ENCODE measurements at regions not wholly inside any gene's neighbourhood (a gene's known extent, or its start where the extent isn't known, plus 50 kb on each side); places are given as distances from the start of the nearest gene placed in this dataset.

- TF ChIP-seq TCF12 (IDR thresholded peaks at IDR 0.05; ENCODE audit: low read depth, low read length), result no peak
- no peak for TF ChIP-seq ZNF274 (IDR thresholded peaks at IDR 0.05; ENCODE audit: borderline replicate concordance, extremely low read depth, low read length)
- no peak for TF ChIP-seq EGR1 (IDR thresholded peaks at IDR 0.05; ENCODE audit: borderline replicate concordance, low read depth, low read length)
- no peak for TF ChIP-seq BRCA1 (IDR thresholded peaks at IDR 0.05; ENCODE audit: low read depth, low read length)
- no peak for TF ChIP-seq FOSL1 (IDR thresholded peaks at IDR 0.05; ENCODE audit: insufficient read depth, low read depth, low read length)
- no peak for TF ChIP-seq CTCF (IDR thresholded peaks at IDR 0.05; ENCODE audit: control extremely low read depth in 1 of 3, insufficient read depth in 1 of 3, low read depth in 1 of 3, low read length in 3 of 3)
- TF ChIP-seq SUZ12 (IDR thresholded peaks at IDR 0.05; ENCODE audit: low read length), result no peak
- no peak for TF ChIP-seq POU5F1 (IDR thresholded peaks at IDR 0.05; ENCODE audit: low read depth, low read length)
- no peak for TF ChIP-seq GTF2F1 (IDR thresholded peaks at IDR 0.05; ENCODE audit: borderline replicate concordance, low read depth, low read length)
- TF ChIP-seq CHD2 (IDR thresholded peaks at IDR 0.05; ENCODE audit: low read length), result no peak
- TF ChIP-seq KDM1A (IDR thresholded peaks at IDR 0.05; ENCODE audit: borderline replicate concordance, low read length), result no peak
- TF ChIP-seq TBP (IDR thresholded peaks at IDR 0.05; ENCODE audit: low read depth, low read length), result no peak
- TF ChIP-seq SIN3A (conservative IDR thresholded peaks at IDR 0.05 in 1 of 2, IDR thresholded peaks at IDR 0.05 in 1 of 2; ENCODE audit: low read depth in 1 of 2, low read length in 2 of 2), result no peak
Observed at GRCh38 chr3:29080967-29081366, 199.9 kb upstream of the RBMS3 start.

Measured in H1 (cell line).